ENCODE measurements at regions not wholly inside any gene's neighbourhood (a gene's known extent, or its start where the extent isn't known, plus 50 kb on each side); places are given as distances from the start of the nearest gene placed in this dataset.

- TF ChIP-seq CTCF (IDR thresholded peaks at IDR 0.05; ENCODE audit: unreplicated experiment) = no peak
- peaks cover 33% of the 10 kb centered on the region for H3K9me3 Mint-ChIP-seq (ENCODE audit: unreplicated experiment)
- no peaks in the 10 kb centered on the region for H3K4me1 Mint-ChIP-seq (ENCODE audit: unreplicated experiment)
- peaks cover 28% of the 10 kb centered on the region for H3K36me3 Mint-ChIP-seq (ENCODE audit: low read depth, unreplicated experiment)
- no peaks in the 10 kb centered on the region for H3K27me3 Mint-ChIP-seq (ENCODE audit: unreplicated experiment)
- no peak overlapping the region for H3K27ac Mint-ChIP-seq (ENCODE audit: unreplicated experiment)
- H3K4me3 Mint-ChIP-seq (ENCODE audit: unreplicated experiment) = no peak overlapping the region
- no peak for DNase-seq (ENCODE audit: low spot score)
Observed at GRCh38 chr7:67448271-67448670, 451.6 kb downstream of the TYW1 start.

GRCh38 chr7:67450171-67450570 is 453.5 kb downstream of the TYW1 start:
- Mint-ChIP-seq H3K27me3 (ENCODE audit: unreplicated experiment) (no peaks in the 10 kb centered on the region), H3K4me3 (ENCODE audit: unreplicated experiment) (no peak overlapping the region), H3K27ac (ENCODE audit: unreplicated experiment) (no peak overlapping the region), H3K4me1 (ENCODE audit: unreplicated experiment) (no peaks in the 10 kb centered on the region), H3K9me3 (ENCODE audit: unreplicated experiment) (peaks cover 36% of the 10 kb centered on the region), H3K36me3 (ENCODE audit: low read depth, unreplicated experiment) (peaks cover 19% of the 10 kb centered on the region)
- no peak for TF ChIP-seq CTCF (IDR thresholded peaks at IDR 0.05; ENCODE audit: unreplicated experiment)
- DNase-seq (ENCODE audit: low spot score) = no peak

- Mint-ChIP-seq H3K9me3 (ENCODE audit: unreplicated experiment) (peaks cover 32% of the 10 kb centered on the region), H3K36me3 (ENCODE audit: low read depth, unreplicated experiment) (peaks cover 19% of the 10 kb centered on the region), H3K27me3 (ENCODE audit: unreplicated experiment) (peaks cover 5% of the 10 kb centered on the region), H3K4me1 (ENCODE audit: unreplicated experiment) (no peaks in the 10 kb centered on the region), H3K27ac (ENCODE audit: unreplicated experiment) (no peak overlapping the region), H3K4me3 (ENCODE audit: unreplicated experiment) (no peak overlapping the region)
- no peak for DNase-seq (ENCODE audit: low spot score)
- TF ChIP-seq CTCF (IDR thresholded peaks at IDR 0.05; ENCODE audit: unreplicated experiment) = no peak
Observed at GRCh38 chr7:67451306-67451705, 454.7 kb downstream of the TYW1 start.

- Mint-ChIP-seq H3K36me3 (ENCODE audit: low read depth, unreplicated experiment) (peaks cover 19% of the 10 kb centered on the region), H3K4me1 (ENCODE audit: unreplicated experiment) (no peaks in the 10 kb centered on the region), H3K4me3 (ENCODE audit: unreplicated experiment) (no peak overlapping the region), H3K27me3 (ENCODE audit: unreplicated experiment) (peaks cover 7% of the 10 kb centered on the region), H3K9me3 (ENCODE audit: unreplicated experiment) (peaks cover 37% of the 10 kb centered on the region), H3K27ac (ENCODE audit: unreplicated experiment) (no peak overlapping the region)
- no peak for TF ChIP-seq CTCF (IDR thresholded peaks at IDR 0.05; ENCODE audit: unreplicated experiment)
- no peak for DNase-seq (ENCODE audit: low spot score)
Observed at GRCh38 chr7:67452516-67453026, 455.9 kb downstream of the TYW1 start.

- Mint-ChIP-seq H3K9me3 (ENCODE audit: unreplicated experiment) (peaks cover 31% of the 10 kb centered on the region), H3K4me3 (ENCODE audit: unreplicated experiment) (no peak overlapping the region), H3K27me3 (ENCODE audit: unreplicated experiment) (peaks cover 7% of the 10 kb centered on the region), H3K36me3 (ENCODE audit: low read depth, unreplicated experiment) (peaks cover 16% of the 10 kb centered on the region), H3K4me1 (ENCODE audit: unreplicated experiment) (no peaks in the 10 kb centered on the region), H3K27ac (ENCODE audit: unreplicated experiment) (no peak overlapping the region)
- no peak for TF ChIP-seq CTCF (IDR thresholded peaks at IDR 0.05; ENCODE audit: unreplicated experiment)
- no peak for DNase-seq (ENCODE audit: low spot score)
Observed at GRCh38 chr7:67453580-67454380, 457.1 kb downstream of the TYW1 start.
